ENCODE measurements at regions not wholly inside any gene's neighbourhood (a gene's known extent, or its start where the extent isn't known, plus 50 kb on each side); places are given as distances from the start of the nearest gene placed in this dataset.
A peak's percentile ranks its signal among the peaks of the same experiment; 100 is the strongest.

- no peak for DNase-seq
Observed at GRCh38 chr17:83144421-83145357, 65.3 kb downstream of the METRNL start.

- no peak for DNase-seq
Observed at GRCh38 chr17:83145358-83145738, 65.9 kb downstream of the METRNL start.

- no peak for DNase-seq
Observed at GRCh38 chr17:83145831-83146230, 66.4 kb downstream of the METRNL start.

- no peak for DNase-seq
Observed at GRCh38 chr17:83146347-83146746, 66.9 kb downstream of the METRNL start.

GRCh38 chr17:83147280-83147679, 67.9 kb downstream of the METRNL start:
- no peak for DNase-seq

- DNase-seq: no peak
Observed at GRCh38 chr17:83148317-83149028, 69.1 kb downstream of the METRNL start.

- DNase-seq: no peak
Observed at GRCh38 chr17:83149029-83149725, 69.8 kb downstream of the METRNL start.

GRCh38 chr17:83149761-83150251, 70.4 kb downstream of the METRNL start:
- no peak for DNase-seq

GRCh38 chr17:83150369-83151055, 71.1 kb downstream of the METRNL start:
- DNase-seq: no peak

GRCh38 chr17:83151056-83151441, 71.6 kb downstream of the METRNL start:
- DNase-seq: no peak

GRCh38 chr17:83151442-83152226, 72.2 kb downstream of the METRNL start:
- no peak for DNase-seq

- DNase-seq: no peak
Observed at GRCh38 chr17:83152227-83152744, 72.9 kb downstream of the METRNL start.

GRCh38 chr17:83152745-83153611, 73.6 kb downstream of the METRNL start:
- peak; percentile 13 to 65 for DNase-seq

- DNase-seq: no peak
Observed at GRCh38 chr17:83153681-83154310, 74.4 kb downstream of the METRNL start.

- no peak for DNase-seq
Observed at GRCh38 chr17:83154311-83155127, 75.1 kb downstream of the METRNL start.

- peak; percentile 18 to 82 for DNase-seq
Observed at GRCh38 chr17:83155128-83156121, 76.0 kb downstream of the METRNL start.

GRCh38 chr17:83156408-83156807, 77.0 kb downstream of the METRNL start:
- DNase-seq: no peak

Data from CD4-positive, alpha-beta T cell treated with Interleukin-1 beta for 1 hour (primary cell).